Stimulated activated CD8-positive, alpha-beta memory T cell treated with anti-CD3 and anti-CD28 coated beads, Interleukin-4, amount 100 ng/mL, for 1 hour (primary cell): ENCODE measurements at regions not wholly inside any gene's neighbourhood (a gene's known extent, or its start where the extent isn't known, plus 50 kb on each side); places are given as distances from the start of the nearest gene placed in this dataset.

Experiments
- DNase-seq, 2 donors: peaks; one replicate each; pipeline ENCODE4 v3.0.0-alpha.2; 2020; ENCODE audit warnings: low read depth in 2 of 2, low spot score in 1 of 2

DNA sequence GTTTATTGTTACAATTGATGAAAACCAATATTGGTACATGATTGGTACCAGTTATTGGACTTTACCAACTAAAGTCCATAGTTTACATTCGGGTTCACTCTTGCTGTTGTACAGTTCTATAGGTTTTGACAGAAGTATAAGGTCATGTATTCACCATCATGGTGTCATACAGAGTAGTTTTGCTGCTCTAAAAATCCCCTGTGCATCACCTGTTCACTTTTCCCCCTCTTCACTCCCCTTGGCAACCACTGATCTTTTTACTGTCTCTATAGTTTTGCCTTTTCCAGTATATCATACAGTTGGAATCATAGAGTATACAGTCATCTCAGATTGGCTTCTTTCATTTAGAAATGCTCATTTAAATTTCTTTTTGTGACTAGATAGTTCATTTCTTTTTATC, 51.2 kb upstream of the MED4 start:
- no peak for DNase-seq
